ENCODE measurements at regions not wholly inside any gene's neighbourhood (a gene's known extent, or its start where the extent isn't known, plus 50 kb on each side); places are given as distances from the start of the nearest gene placed in this dataset.

- Histone ChIP-seq H3K27me3 (ENCODE audit: control insufficient read depth, insufficient read depth, low read length) (peaks cover 2% of the 10 kb centered on the region), H3K36me3 (ENCODE audit: control insufficient read depth, insufficient read depth, low read length) (no peaks in the 10 kb centered on the region), H3K4me3 (ENCODE audit: low read depth, low read length) (no peak overlapping the region)
- TF ChIP-seq CTCF (IDR thresholded peaks at IDR 0.05; ENCODE audit: insufficient read depth, low read length, poor library complexity, severe bottlenecking) = no peak
- DNase-seq (ENCODE audit: low read depth) = no peak
Observed at GRCh38 chr10:128576336-128576735, 450.1 kb upstream of the MKI67 start.

DNA sequence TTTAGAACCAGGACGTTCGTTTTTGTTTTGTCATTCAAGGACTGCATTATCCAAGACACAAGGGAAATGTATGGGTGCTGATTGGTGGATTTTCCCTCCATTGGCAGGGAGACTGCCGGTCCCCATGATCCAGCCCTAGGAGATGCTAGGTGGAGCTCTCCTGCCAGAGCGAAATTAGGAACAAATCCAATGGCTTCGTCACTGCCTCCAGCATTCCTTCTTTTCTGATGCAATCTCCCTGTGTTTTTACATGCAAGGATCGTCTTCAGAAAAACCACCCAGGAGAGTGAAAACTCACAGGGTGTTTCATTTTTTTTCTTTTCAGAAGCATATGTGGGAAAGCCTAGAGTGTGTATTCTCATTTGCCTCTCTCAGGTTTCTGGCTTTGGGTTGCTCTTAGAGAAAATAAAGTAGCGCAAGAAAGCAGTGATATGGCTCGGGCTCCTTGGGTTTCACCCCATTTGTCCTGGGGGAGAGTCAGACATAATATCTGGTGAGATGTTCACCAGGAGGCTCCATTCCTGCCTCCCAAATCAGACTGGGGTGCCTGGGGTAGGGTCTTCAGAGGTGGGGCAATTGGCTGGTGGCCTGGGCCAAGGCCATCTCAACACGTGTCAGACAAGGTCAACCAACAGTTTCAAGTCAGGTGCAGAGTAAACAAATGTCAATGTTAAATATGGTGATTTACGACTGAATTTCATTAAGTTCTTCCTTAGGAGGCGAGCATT lies 450.9 kb upstream of the MKI67 start:
- Histone ChIP-seq H3K27me3 (ENCODE audit: control insufficient read depth, insufficient read depth, low read length) (peaks cover 2% of the 10 kb centered on the region), H3K4me3 (ENCODE audit: low read depth, low read length) (no peak overlapping the region), H3K36me3 (ENCODE audit: control insufficient read depth, insufficient read depth, low read length) (no peaks in the 10 kb centered on the region)
- DNase-seq (ENCODE audit: low read depth) = no peak
- no peak for TF ChIP-seq CTCF (IDR thresholded peaks at IDR 0.05; ENCODE audit: insufficient read depth, low read length, poor library complexity, severe bottlenecking)

- Histone ChIP-seq H3K27me3 (ENCODE audit: control insufficient read depth, insufficient read depth, low read length) (no peaks in the 10 kb centered on the region), H3K4me3 (ENCODE audit: low read depth, low read length) (no peak overlapping the region), H3K36me3 (ENCODE audit: control insufficient read depth, insufficient read depth, low read length) (no peaks in the 10 kb centered on the region)
- no peak for TF ChIP-seq CTCF (IDR thresholded peaks at IDR 0.05; ENCODE audit: insufficient read depth, low read length, poor library complexity, severe bottlenecking)
- DNase-seq (ENCODE audit: low read depth) = no peak
Observed at GRCh38 chr10:128577958-128578750, 451.9 kb upstream of the MKI67 start.

DNA sequence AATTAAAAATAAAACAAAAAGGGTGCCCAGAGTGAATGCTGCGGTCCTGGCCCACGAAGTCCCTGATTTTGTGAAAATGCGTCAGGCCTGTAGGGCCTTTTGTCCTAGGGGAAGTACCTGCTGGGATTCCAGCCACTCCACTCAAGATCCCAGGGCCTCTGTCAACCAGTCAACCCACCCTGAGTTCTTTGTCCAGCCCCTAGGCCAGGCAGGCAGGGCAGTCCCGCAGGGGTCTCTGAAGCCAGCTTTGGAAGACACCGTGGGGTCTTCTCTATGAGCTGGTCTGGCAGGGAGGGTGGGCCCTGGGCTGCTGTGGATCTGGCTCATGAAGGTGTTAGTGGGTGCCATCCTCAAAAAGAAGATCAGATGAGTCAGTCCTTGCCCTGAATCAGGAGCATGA lies 452.5 kb upstream of the MKI67 start:
- no peak for DNase-seq (ENCODE audit: low read depth)
- Histone ChIP-seq H3K4me3 (ENCODE audit: low read depth, low read length) (no peak overlapping the region), H3K27me3 (ENCODE audit: control insufficient read depth, insufficient read depth, low read length) (no peaks in the 10 kb centered on the region), H3K36me3 (ENCODE audit: control insufficient read depth, insufficient read depth, low read length) (no peaks in the 10 kb centered on the region)
- no peak for TF ChIP-seq CTCF (IDR thresholded peaks at IDR 0.05; ENCODE audit: insufficient read depth, low read length, poor library complexity, severe bottlenecking)

DNA sequence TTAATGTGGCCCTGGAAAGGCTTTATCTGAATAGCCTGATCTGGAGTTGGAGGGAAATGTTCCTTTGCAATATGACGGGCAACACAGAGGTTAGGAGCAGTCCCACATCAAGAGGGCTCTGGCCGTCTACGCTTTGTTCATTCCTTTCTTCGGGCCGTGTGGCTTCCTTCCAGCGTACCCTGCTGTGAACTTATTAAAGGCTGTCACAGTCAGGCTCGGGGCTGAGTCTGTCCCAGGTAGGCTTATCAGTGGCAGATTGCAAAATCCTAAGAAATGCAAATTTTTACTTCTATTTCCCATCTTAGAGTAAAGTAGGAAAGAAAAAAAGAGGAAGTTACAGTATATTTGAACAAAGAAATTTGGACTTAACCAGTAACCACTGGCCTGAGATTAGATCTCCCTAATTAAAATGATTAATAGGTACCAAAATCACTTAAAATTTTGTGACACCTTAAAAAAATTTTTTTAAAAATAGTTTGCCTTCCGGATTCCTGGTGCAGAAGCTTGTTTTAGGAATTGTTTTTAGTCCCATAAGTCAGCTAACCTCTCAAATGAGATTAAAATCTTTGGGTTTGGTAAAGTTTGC lies 453.1 kb upstream of the MKI67 start:
- no peaks in the 10 kb centered on the region for H3K36me3 ChIP-seq (ENCODE audit: control insufficient read depth, insufficient read depth, low read length)
- H3K27me3 ChIP-seq (ENCODE audit: control insufficient read depth, insufficient read depth, low read length) = no peaks in the 10 kb centered on the region
- DNase-seq (ENCODE audit: low read depth) = no peak
- TF ChIP-seq CTCF (IDR thresholded peaks at IDR 0.05; ENCODE audit: insufficient read depth, low read length, poor library complexity, severe bottlenecking) = no peak
- no peak overlapping the region for H3K4me3 ChIP-seq (ENCODE audit: low read depth, low read length)

Measured in kidney epithelial cell (primary cell).